WTC11 (cell line): ENCODE measurements at regions not wholly inside any gene's neighbourhood (a gene's known extent, or its start where the extent isn't known, plus 50 kb on each side); places are given as distances from the start of the nearest gene placed in this dataset.

ENCODE experiments used
- ATAC-seq: fragments of 200-7000 bp; cut with Tn5 transposase; 2 replicates; pipeline ENCODE4 v1.10.0; 2021; ENCODE audit warnings: mild to moderate bottlenecking, moderate library complexity
- CTCF ChIA-PET: fragments of 300-600 bp; sonication (Branson Sonifier 250); formaldehyde crosslinking; loops from one replicate; lab custom pipeline; 2021; ENCODE audit warnings: antibody characterized with exemption; lab: Charles Lee
- POLR2A ChIA-PET: fragments of 350-600 bp; sonication (Branson Sonifier 250); formaldehyde crosslinking; loops from one replicate; lab custom pipeline; 2021; ENCODE audit warnings: antibody characterized with exemption; lab: Charles Lee
- DNase-seq: peaks from one replicate; pipeline ENCODE4 v3.0.0; 2021; ENCODE audit warnings: low spot score
- H3K27ac Mint-ChIP-seq: 2 replicates; pipeline ENCODE4 v1.8.0; 2021; ENCODE audit warnings: mixed read lengths
- H3K27me3 Mint-ChIP-seq: 2 replicates; pipeline ENCODE4 v1.8.0; 2021; ENCODE audit warnings: low read depth, mild to moderate bottlenecking, moderate library complexity, mixed read lengths
- H3K36me3 Mint-ChIP-seq: 2 replicates; pipeline ENCODE4 v1.8.0; 2021; ENCODE audit warnings: mixed read lengths
- H3K4me1 Mint-ChIP-seq: 2 replicates; pipeline ENCODE4 v1.8.0; 2022; ENCODE audit warnings: mixed read lengths
- H3K4me3 Mint-ChIP-seq: 2 replicates; pipeline ENCODE4 v1.8.0; 2021; ENCODE audit warnings: mild to moderate bottlenecking, moderate library complexity, mixed read lengths
- H3K9me3 Mint-ChIP-seq: 2 replicates; pipeline ENCODE4 v1.8.0; 2021; ENCODE audit warnings: mixed read lengths
- CREM ChIP-seq: sonication (generic); formaldehyde crosslinking; IDR thresholded peaks from 2 replicates; pipeline ENCODE4 v1.8.1; 2022; ENCODE audit warnings: mild to moderate bottlenecking, missing genetic modification reagents, moderate library complexity
- ELF4 ChIP-seq: sonication (generic); formaldehyde crosslinking; IDR thresholded peaks from 2 replicates; pipeline ENCODE4 v1.8.1; 2022; ENCODE audit warnings: low read depth, mild to moderate bottlenecking, moderate library complexity, missing genetic modification reagents
- GABPB1 ChIP-seq: sonication (generic); formaldehyde crosslinking; IDR thresholded peaks from 2 replicates; pipeline ENCODE4 v1.8.1; 2023; ENCODE audit warnings: mild to moderate bottlenecking, missing genetic modification reagents
- GRHL2 ChIP-seq: fragments of 250-450 bp; sonication (Bioruptor Pico); IDR thresholded peaks from 2 replicates; pipeline ENCODE4 v1.8.0; 2022; ENCODE audit warnings: mild to moderate bottlenecking, moderate library complexity; ENCODE audit not compliant: insufficient replicate concordance, severe bottlenecking
- IRF2 ChIP-seq: sonication (generic); formaldehyde crosslinking; IDR thresholded peaks from 2 replicates; pipeline ENCODE4 v1.8.0; 2022; ENCODE audit warnings: low read depth, missing genetic modification reagents, borderline replicate concordance
- NFYB ChIP-seq: sonication (generic); formaldehyde crosslinking; conservative IDR thresholded peaks from 2 replicates; pipeline ENCODE4 v1.8.0; 2022; ENCODE audit warnings: low read depth, missing genetic modification reagents
- RORB ChIP-seq: fragments of 250-450 bp; sonication (Bioruptor Pico); IDR thresholded peaks from 2 replicates; pipeline ENCODE4 v1.9.0; 2021; ENCODE audit warnings: mild to moderate bottlenecking
- SMAD3 ChIP-seq: sonication (generic); formaldehyde crosslinking; IDR thresholded peaks from 2 replicates; pipeline ENCODE4 v1.8.0; 2022; ENCODE audit warnings: missing genetic modification reagents, mild to moderate bottlenecking, borderline replicate concordance
- TEAD1 ChIP-seq: sonication (generic); formaldehyde crosslinking; IDR thresholded peaks from 2 replicates; pipeline ENCODE4 v1.8.0; 2022; ENCODE audit warnings: mild to moderate bottlenecking, missing genetic modification reagents
- TP53 ChIP-seq: sonication (generic); formaldehyde crosslinking; IDR thresholded peaks from 2 replicates; pipeline ENCODE4 v1.8.1; 2023; ENCODE audit warnings: mild to moderate bottlenecking, missing genetic modification reagents
- ZBTB21 ChIP-seq: sonication (generic); formaldehyde crosslinking; IDR thresholded peaks from 2 replicates; pipeline ENCODE4 v1.8.1; 2023; ENCODE audit warnings: mild to moderate bottlenecking, missing genetic modification reagents, borderline replicate concordance
- ZNF317 ChIP-seq: sonication (generic); formaldehyde crosslinking; IDR thresholded peaks from 2 replicates; pipeline ENCODE4 v1.8.1; 2023; ENCODE audit warnings: low read depth, mild to moderate bottlenecking, moderate library complexity, missing genetic modification reagents, borderline replicate concordance
- ZNF416 ChIP-seq: fragments of 250-450 bp; sonication (Bioruptor Pico); IDR thresholded peaks from 2 replicates; pipeline ENCODE4 v1.9.0; 2021; ENCODE audit warnings: mild to moderate bottlenecking, inconsistent platforms
- TF ChIP-seq, protein P1 (sequence below): fragments of 200-600 bp; IDR thresholded peaks from 2 replicates; pipeline ENCODE4 v1.8.0; 2022; ENCODE audit warnings: antibody characterized with exemption
- TF ChIP-seq, protein P2 (sequence below): sonication (generic); formaldehyde crosslinking; IDR thresholded peaks from 2 replicates; pipeline ENCODE4 v1.8.1; 2022; ENCODE audit warnings: low read depth, mild to moderate bottlenecking, moderate library complexity, missing genetic modification reagents, borderline replicate concordance
- TF ChIP-seq, protein P3 (sequence below): sonication (generic); formaldehyde crosslinking; IDR thresholded peaks from 2 replicates; pipeline ENCODE4 v1.8.0; 2023; ENCODE audit warnings: mild to moderate bottlenecking, missing genetic modification reagents
- TF ChIP-seq, protein P4 (sequence below): sonication (generic); formaldehyde crosslinking; IDR thresholded peaks from 2 replicates; pipeline ENCODE4 v1.8.1; 2022; ENCODE audit warnings: missing genetic modification reagents, borderline replicate concordance
- TF ChIP-seq, protein P5 (sequence below): sonication (generic); formaldehyde crosslinking; IDR thresholded peaks from 2 replicates; pipeline ENCODE4 v1.8.1; 2022; ENCODE audit warnings: mild to moderate bottlenecking, moderate library complexity, missing genetic modification reagents
- TF ChIP-seq, protein P6 (sequence below): sonication (generic); formaldehyde crosslinking; IDR thresholded peaks from 2 replicates; pipeline ENCODE4 v1.8.1; 2022; ENCODE audit warnings: mild to moderate bottlenecking, missing genetic modification reagents, moderate library complexity, borderline replicate concordance

DNA sequence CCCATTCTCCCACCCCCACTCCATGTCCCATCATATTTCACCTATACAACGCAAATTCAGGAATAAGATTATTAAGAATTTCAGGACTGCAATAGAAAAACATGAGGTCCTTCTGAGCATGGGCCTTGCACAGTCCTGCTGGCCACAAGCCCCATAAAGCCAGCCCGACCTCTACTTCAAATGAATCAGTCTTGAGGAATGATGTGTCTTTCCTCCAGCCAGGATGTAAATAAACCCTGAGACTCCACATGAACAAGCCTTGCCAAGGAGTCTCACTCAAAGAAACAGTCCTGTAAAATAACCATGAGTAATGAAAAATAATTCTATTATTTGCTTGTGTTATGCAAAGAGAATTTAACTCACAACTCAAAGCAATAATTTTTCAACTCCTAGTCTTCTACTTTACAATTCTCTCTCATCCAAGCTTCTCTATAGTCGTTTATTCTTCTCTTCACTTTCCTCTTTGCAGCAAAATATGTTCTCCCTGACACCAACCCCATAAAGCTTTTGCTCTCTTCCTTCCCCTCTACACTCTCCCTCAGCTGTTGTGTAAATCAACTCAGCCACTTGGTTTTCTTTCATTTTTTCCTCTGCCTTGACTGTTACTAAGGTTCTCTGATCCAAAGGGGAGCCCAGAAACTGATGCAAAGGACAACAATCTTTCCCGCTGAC is 140.1 kb upstream of the MOCS2 start:
- Mint-ChIP-seq H3K27me3 (no peaks in the 10 kb centered on the region), H3K4me1 (no peaks in the 10 kb centered on the region), H3K9me3 (no peaks in the 10 kb centered on the region), H3K36me3 (no peaks in the 10 kb centered on the region), H3K27ac (no peak overlapping the region), H3K4me3 (no peak overlapping the region)
- POLR2A ChIA-PET, result no interaction called here
- CTCF ChIA-PET, result no interaction called here
- TF ChIP-seq ZNF317 (CRISPR knock-in tag) (no peak), TEAD1 (CRISPR knock-in tag) (no peak), GABPB1 (CRISPR knock-in tag) (no peak)
- TF ChIP-seq, protein P1, sequence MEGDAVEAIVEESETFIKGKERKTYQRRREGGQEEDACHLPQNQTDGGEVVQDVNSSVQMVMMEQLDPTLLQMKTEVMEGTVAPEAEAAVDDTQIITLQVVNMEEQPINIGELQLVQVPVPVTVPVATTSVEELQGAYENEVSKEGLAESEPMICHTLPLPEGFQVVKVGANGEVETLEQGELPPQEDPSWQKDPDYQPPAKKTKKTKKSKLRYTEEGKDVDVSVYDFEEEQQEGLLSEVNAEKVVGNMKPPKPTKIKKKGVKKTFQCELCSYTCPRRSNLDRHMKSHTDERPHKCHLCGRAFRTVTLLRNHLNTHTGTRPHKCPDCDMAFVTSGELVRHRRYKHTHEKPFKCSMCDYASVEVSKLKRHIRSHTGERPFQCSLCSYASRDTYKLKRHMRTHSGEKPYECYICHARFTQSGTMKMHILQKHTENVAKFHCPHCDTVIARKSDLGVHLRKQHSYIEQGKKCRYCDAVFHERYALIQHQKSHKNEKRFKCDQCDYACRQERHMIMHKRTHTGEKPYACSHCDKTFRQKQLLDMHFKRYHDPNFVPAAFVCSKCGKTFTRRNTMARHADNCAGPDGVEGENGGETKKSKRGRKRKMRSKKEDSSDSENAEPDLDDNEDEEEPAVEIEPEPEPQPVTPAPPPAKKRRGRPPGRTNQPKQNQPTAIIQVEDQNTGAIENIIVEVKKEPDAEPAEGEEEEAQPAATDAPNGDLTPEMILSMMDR, result no peak
- TF ChIP-seq, protein P2, sequence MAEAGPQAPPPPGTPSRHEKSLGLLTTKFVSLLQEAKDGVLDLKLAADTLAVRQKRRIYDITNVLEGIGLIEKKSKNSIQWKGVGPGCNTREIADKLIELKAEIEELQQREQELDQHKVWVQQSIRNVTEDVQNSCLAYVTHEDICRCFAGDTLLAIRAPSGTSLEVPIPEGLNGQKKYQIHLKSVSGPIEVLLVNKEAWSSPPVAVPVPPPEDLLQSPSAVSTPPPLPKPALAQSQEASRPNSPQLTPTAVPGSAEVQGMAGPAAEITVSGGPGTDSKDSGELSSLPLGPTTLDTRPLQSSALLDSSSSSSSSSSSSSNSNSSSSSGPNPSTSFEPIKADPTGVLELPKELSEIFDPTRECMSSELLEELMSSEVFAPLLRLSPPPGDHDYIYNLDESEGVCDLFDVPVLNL, result no peak
- TF ChIP-seq, protein P3, sequence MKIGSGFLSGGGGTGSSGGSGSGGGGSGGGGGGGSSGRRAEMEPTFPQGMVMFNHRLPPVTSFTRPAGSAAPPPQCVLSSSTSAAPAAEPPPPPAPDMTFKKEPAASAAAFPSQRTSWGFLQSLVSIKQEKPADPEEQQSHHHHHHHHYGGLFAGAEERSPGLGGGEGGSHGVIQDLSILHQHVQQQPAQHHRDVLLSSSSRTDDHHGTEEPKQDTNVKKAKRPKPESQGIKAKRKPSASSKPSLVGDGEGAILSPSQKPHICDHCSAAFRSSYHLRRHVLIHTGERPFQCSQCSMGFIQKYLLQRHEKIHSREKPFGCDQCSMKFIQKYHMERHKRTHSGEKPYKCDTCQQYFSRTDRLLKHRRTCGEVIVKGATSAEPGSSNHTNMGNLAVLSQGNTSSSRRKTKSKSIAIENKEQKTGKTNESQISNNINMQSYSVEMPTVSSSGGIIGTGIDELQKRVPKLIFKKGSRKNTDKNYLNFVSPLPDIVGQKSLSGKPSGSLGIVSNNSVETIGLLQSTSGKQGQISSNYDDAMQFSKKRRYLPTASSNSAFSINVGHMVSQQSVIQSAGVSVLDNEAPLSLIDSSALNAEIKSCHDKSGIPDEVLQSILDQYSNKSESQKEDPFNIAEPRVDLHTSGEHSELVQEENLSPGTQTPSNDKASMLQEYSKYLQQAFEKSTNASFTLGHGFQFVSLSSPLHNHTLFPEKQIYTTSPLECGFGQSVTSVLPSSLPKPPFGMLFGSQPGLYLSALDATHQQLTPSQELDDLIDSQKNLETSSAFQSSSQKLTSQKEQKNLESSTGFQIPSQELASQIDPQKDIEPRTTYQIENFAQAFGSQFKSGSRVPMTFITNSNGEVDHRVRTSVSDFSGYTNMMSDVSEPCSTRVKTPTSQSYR (CRISPR knock-in tag), result no peak
- ATAC-seq, result no peak
- no peak for DNase-seq

DNA sequence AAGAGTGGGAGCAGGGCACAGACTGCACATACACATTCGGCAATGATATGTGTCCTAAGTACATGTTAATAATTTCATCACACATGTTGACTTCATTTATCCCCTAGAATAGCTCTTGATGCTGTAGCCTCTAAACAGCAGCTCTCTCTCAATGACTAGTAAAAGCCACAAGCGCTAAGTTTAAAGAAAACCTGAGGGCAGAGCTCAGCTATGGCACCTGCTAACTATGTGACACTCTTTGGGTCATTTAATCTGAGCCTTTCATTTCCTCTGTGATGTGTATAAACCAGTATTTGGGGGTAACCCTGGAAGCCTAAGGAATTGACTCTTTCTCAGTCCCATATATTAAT is 140.6 kb upstream of the MOCS2 start:
- Mint-ChIP-seq H3K9me3 (no peaks in the 10 kb centered on the region), H3K4me1 (no peaks in the 10 kb centered on the region), H3K27me3 (no peaks in the 10 kb centered on the region), H3K27ac (no peak overlapping the region), H3K4me3 (no peak overlapping the region), H3K36me3 (no peaks in the 10 kb centered on the region)
- POLR2A ChIA-PET, result no interaction called here
- ATAC-seq (no peak), DNase-seq (no peak)
- CTCF ChIA-PET, result no interaction called here
- TF ChIP-seq RORB (CRISPR knock-in tag), result no peak

DNA sequence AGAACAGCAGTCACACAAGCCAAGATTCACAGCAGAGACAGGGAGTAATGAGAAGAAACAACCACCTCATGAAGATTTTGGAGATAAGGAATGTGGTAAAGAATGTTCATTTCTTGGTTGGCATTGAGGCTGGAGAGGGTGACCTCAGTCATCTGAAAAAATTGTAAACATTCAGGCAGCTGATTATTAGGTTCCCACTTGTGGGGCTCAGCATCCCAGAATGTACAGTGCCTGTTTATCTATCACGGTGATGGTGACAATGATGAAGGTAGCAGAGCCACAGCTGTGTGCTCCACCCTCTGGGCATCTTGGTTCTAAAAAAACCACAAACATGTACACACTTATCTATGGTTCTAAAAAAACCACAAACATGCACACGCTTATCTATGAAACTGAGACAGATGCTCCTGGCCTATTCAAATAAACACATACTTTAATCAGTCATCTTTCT is 143.9 kb upstream of the MOCS2 start:
- H3K4me3 Mint-ChIP-seq, result no peak overlapping the region
- ChIA-PET POLR2A (no interaction called here), CTCF (no interaction called here)
- ATAC-seq, result no peak
- H3K36me3 Mint-ChIP-seq, result no peaks in the 10 kb centered on the region
- no peak for DNase-seq
- no peak overlapping the region for H3K27ac Mint-ChIP-seq
- no peaks in the 10 kb centered on the region for H3K4me1 Mint-ChIP-seq
- H3K9me3 Mint-ChIP-seq, result peaks cover 6% of the 10 kb centered on the region
- no peaks in the 10 kb centered on the region for H3K27me3 Mint-ChIP-seq
- TF ChIP-seq, protein P4, sequence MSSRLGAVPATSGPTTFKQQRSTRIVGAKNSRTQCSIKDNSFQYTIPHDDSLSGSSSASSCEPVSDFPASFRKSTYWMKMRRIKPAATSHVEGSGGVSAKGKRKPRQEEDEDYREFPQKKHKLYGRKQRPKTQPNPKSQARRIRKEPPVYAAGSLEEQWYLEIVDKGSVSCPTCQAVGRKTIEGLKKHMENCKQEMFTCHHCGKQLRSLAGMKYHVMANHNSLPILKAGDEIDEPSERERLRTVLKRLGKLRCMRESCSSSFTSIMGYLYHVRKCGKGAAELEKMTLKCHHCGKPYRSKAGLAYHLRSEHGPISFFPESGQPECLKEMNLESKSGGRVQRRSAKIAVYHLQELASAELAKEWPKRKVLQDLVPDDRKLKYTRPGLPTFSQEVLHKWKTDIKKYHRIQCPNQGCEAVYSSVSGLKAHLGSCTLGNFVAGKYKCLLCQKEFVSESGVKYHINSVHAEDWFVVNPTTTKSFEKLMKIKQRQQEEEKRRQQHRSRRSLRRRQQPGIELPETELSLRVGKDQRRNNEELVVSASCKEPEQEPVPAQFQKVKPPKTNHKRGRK (CRISPR knock-in tag), result no peak
- no peak for TF ChIP-seq TP53 (CRISPR knock-in tag)
- no peak for TF ChIP-seq SMAD3 (CRISPR knock-in tag)
- no peak for TF ChIP-seq GRHL2 (CRISPR knock-in tag)
- TF ChIP-seq, protein P5, sequence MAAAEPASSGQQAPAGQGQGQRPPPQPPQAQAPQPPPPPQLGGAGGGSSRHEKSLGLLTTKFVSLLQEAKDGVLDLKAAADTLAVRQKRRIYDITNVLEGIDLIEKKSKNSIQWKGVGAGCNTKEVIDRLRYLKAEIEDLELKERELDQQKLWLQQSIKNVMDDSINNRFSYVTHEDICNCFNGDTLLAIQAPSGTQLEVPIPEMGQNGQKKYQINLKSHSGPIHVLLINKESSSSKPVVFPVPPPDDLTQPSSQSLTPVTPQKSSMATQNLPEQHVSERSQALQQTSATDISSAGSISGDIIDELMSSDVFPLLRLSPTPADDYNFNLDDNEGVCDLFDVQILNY (CRISPR knock-in tag), result no peak
- TF ChIP-seq, protein P1, result no peak
- TF ChIP-seq IRF2 (CRISPR knock-in tag), result no peak
- TF ChIP-seq CREM (CRISPR knock-in tag), result no peak
- TF ChIP-seq ELF4, result no peak
- no peak for TF ChIP-seq NFYB (CRISPR knock-in tag)
- TF ChIP-seq, protein P6, sequence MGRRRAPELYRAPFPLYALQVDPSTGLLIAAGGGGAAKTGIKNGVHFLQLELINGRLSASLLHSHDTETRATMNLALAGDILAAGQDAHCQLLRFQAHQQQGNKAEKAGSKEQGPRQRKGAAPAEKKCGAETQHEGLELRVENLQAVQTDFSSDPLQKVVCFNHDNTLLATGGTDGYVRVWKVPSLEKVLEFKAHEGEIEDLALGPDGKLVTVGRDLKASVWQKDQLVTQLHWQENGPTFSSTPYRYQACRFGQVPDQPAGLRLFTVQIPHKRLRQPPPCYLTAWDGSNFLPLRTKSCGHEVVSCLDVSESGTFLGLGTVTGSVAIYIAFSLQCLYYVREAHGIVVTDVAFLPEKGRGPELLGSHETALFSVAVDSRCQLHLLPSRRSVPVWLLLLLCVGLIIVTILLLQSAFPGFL (CRISPR knock-in tag), result no peak
- no peak for TF ChIP-seq ZBTB21 (CRISPR knock-in tag)
- no peak for TF ChIP-seq ZNF416 (CRISPR knock-in tag)
